Stimulated activated CD4-positive, alpha-beta T cell treated with anti-CD3 and anti-CD28 coated beads, Interleukin-4, amount 100 ng/mL, for 1 hour (primary cell): ENCODE measurements at regions not wholly inside any gene's neighbourhood (a gene's known extent, or its start where the extent isn't known, plus 50 kb on each side); places are given as distances from the start of the nearest gene placed in this dataset.
"Not testable (repeated sequence)": the region's sequence is repeated elsewhere in the genome, so short reads cannot be mapped to it uniquely, and the experiment has no call there.

Experiments used
- DNase-seq: peaks from one replicate; pipeline ENCODE4 v3.0.0-alpha.2; 2020

DNA sequence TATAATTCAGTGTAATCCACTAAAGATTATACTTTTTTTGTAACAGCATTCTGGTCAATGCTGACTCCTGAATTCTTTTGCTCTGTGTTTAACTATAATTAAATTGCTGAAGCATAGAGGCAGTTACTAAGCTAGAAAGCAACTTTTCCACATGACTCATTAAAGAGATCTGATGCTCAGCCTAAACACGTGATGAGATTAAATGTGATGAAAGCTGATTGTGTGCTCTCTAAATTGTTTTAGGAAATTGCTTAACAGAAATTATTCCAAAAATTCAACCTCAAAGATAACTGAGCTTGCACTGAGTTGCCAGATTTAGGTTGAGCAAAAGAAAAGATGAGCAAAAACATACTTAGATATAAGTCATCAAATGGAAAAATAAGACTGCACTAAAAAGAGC, 1033.6 kb downstream of the FAM181B start:
- no peak for DNase-seq

DNA sequence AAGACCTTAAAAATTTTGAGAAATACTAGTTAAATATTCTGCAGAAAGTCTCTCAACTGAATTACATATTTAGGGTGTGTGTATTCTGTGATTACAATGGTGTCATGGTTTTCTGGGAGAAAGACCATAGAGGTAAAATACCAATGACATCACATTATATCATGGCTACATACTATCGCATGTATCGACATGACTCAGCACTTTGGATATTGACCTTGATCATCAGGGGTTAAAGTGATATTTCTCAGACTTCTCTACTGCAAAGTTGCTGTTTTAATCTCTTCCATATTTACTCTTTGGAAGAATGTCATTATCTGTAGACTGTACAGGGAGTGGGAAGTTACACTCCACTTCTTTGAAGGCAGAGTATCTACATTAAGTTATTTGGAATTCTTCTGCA, 1046.6 kb downstream of the FAM181B start:
- no peak for DNase-seq

DNA sequence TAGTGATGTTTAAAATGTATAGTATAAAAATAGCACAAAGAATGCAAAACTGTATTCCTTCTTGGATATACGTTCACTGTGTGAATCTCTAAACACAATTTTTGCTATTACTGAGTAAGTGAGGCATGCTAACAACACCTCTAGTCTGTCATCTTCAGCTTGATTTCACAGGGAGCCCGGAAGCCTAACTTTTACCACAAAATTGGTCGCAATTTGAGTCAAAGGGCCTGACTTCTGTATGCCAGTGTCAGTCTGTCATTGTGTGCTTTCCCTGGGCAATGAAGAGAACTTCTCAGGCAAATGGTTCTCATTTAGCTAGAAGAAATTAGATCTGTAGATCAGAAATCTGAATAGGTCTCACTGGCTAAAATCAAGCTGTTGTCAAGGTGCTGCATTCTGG, 1059.5 kb downstream of the FAM181B start:
- DNase-seq: no peak

DNA sequence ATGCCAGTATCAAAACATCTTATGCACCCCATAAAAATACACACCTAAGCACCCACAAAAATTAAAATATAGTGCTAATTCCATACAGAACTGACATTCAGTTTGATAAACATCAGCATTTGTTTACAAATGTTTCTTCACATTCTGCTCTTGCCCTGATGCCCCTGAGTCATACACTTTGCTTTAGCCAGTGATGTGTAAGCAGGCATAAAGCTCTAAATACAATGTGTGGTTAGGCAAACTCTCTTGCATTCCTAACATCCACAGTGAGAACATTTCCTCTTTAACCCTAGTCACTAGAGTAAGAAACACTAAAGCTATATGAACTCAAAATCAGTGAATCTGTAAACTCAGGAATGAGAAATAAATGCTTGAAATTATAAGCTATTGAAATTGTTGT, 1060.7 kb downstream of the FAM181B start:
- DNase-seq: no peak

DNA sequence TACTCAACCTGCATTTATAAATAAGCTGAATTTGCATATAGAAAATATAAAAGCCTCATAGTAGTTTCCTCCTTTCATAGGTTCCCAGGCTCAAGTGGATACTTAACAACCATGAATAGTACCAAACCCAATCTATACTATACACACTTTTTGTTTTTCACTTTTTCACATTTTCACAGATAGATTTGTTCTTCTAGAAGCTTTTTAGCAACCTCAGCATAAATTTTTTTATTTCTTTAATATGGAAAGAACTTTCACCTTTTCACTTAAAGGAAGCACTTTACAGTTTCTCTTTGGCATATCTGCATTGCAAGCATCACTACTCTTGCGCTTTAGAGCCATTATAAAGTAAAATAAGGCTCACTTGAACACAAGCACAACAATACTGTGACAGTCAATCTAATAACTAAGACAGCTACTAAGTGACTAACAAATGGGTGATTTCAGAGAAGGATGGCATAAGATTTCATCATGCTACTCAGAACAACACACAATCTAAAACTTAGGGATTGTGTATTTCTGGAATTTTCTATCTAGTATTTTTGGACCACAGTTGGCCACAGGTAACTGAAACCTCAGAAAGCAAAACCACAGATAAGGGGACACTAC, 1063.6 kb downstream of the FAM181B start:
- DNase-seq: no peak

DNA sequence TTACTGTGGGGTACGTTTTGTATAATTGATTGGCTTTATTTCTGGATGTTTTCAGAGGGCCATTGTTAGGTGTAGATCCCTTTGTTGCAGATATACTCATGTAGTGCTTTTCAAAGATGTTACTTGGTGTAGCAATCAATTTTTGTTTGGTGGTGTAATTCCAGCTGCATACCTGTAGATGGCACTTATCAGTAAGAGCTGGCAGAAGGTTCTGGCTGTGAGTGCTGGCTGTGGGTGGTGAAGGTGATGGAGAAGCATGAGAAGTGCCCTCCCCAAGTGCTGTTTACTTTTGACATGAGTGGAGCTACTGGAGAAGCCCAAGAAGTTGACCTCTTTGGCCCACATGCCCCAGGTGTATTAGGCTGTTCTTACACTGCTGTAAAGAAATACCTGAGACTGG, 1074.9 kb downstream of the FAM181B start:
- no peak for DNase-seq

DNA sequence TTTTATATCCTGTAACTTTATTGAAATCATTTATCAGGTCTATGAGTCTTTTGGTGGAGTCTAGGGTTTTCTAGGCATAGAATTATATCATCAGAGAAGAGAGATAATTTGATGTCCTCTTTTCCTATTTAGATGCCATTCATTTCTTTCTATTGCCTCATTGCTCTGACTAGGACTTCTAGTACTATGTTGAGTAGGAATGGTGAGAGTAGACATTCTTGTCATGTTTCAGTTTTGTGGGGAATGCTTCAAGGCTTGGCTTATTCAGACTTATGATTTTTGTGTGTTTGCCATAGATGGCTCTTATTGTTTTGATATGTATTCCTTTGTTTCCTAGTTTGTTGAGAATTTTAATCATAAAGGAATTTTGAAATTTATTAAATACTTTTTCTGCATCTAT, 1078.3 kb downstream of the FAM181B start:
- no peak for DNase-seq

DNA sequence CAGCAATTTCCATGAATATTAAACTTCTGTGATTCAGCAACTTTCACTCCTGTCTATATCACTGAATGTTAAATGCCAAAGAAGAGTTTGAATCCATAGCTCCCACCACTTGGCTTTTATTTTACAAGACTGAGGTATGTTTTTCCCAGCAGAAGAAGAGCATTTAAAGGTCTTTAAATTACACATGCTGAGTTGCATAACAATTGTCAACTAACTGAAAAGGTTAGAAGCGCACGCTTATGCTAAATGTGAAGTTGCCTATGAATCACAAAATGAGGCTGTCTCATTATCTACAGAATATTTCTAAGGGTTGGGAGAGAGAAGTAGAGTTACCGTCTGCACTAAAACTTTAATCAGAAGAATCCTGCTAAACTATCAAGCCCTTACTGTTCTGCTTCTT, 1086.3 kb downstream of the FAM181B start:
- no peak for DNase-seq

DNA sequence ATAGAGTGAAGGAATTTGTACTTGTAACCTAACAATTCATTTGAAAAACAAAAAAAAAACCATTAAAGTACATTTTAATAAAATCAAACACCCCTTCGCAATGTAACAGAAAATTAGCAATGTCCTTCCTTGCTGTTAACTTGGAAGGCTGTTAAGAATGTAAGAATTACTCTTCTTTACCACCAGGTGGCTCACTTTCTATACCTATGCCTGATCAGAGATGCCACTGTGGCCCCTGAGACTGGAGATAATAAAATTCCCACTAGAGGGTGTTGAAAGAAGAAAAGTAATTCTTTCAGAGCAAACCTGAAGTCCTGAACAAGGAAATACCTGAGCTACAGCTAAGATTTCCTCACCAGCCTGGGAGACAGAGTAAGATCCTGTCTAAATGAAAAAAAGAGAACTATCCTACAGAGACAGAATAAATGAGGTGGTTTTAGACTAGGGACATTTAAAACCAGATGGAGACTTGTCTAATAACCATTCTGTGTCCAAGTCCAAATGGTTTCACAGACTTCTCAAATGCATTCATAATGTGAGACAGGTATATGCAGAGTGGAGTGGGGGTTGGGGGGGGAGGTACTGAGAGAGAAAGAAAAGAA, 1089.3 kb downstream of the FAM181B start:
- no peak for DNase-seq

DNA sequence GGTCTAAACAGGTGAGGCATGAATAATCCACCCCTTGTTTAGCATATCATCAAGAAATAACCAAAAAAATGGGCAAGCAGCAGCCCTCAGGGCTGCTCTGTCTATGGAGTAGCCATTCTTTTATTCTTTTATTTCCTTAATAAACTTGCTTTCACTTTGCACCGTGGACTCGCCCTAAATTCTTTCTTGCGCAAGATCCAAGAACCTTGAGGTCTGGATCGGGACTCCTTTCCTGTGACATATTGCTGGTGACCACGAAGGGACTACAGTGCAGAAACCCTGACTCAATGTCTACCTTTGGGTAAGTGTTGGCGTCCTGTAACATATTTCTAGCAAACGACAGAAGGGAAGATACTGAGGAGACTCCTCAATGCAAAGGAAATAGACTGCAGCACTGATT, 1099.2 kb downstream of the FAM181B start:
- DNase-seq: no peak

DNA sequence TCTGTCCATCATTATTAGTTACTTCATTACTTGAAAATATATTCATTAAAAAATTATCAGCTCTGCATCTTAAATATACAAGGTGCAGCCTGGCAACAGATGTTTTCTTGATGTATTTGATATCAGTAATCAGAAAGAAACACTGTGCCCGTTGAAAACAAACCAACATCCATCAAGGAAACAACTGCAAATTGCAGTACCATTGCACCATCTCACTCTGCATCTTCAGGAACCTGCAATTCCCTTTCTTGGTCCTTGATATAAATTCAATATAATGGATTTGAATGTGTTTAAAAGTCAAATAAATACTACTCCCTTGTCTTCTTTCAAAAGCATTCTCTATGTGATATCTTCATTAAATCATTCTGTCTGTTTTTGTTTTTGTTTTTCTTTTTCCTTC, 1131.2 kb downstream of the FAM181B start:
- DNase-seq: no peak

DNA sequence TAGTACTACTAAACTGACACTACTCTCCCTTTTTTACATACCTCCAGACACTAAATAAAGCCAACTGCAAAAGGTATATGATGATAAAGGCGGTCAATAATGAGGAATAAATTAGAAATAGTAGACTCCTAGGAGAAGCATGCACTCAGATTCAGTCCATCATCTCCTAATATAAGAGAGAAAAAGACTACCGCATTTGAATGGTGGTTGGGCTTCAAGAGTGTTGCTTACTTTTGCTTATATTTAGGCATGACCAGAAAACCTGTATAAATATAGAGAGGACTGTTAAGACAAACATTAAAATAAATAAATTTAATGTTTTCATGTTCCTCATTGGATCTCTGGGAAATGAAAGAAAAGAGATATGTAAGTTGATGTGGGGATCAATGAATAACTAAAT, 1137.0 kb downstream of the FAM181B start:
- DNase-seq: no peak

DNA sequence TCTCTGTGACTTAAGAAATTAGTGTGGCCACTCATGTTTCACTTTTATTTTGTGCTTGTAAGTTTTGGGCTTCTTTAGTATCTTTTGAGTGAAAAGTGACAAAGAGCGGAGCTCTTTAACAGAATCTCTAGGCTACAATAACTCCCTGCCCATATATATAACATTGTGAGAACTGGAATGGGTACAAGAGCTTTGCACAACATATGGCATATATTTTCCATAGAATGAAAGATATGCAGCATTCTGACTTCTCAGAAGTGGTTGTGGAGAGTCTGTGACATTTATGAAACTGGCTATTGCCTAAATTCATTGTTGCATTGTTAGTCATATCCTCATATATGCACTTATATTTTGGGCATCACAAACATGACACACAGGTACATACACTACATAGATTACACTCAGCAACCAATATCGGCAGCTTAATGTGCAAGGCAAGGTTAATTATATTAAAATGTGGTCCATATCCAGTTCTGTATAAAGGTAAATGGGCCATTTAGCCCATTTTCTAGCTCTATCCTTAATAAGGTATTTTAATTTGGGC, 1148.2 kb downstream of the FAM181B start:
- no peak for DNase-seq

DNA sequence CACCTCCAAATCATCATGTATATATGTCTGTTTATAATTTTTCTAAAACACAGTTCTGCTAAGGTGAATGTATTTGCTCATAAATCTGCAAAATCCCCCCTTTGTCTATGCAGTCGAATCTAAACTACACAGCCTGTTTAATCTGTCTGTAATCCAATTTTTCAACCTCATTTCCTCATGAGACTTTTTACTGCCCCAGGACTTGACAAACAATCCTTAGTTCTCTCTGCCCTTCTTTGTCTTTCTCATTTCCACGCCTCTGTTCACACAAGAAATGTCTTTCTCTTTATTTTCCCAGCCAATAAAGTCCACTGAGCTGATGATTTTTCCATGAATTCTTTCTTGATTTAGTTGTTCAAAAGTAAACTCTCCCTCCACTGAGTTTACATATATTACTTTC, 1154.3 kb downstream of the FAM181B start:
- no peak for DNase-seq

DNA sequence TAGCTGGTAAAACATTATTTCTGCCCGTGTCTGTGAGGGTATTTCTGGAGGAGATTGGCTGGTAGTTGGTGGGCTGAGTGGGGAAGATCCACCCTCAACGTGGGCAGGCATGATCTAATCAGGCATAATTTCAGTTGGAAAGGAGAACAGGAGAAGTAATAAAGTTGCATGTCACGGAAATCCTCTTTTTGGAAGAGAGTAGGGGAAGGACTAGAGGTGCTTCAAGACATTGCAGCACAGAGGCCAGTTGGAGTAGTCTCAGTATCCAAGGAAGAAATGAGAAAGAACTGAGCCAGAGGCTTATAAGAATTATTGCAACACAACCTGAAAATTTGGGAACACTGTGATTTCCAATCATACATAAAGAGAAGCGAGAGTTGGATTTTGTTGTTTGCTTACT, 1155.1 kb downstream of the FAM181B start:
- no peak for DNase-seq

DNA sequence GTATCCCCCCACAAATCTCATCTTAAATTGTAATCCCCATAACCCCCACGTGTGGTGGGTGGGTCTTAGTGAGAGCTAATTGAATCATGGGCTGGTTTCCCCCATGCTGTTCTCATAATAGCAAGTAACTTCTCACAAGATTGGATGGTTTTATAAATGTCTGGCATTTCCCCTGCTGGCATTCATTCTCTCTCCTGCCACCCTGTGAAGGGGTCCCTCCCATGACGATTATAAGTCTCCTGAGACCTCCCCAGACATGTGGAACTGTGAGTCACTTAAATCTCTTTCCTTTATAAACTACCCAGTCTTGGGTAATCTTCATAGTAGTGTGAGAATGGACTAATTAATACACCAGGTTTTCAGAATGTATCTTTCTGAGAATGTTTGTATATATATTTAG, 1159.4 kb downstream of the FAM181B start:
- no peak for DNase-seq

DNA sequence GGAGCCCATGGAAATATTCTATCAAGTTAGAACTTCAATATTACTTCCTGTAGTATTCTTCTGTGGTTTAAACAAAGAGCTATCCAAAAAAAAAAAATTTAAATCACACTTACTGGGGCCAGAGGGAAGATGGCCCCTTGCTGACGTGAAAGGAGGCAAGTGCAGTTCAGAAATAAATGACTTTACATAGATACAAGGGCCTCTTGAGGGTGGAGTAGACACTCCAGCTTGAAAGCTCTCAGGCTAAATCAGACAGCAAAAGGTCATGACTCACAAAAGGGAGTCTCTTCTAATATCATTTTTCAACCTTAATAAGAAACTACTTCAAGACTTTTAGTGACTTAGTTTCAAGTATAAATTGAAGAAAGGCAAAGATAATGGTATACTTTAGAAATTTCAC, 1160.3 kb downstream of the FAM181B start:
- no peak for DNase-seq

DNA sequence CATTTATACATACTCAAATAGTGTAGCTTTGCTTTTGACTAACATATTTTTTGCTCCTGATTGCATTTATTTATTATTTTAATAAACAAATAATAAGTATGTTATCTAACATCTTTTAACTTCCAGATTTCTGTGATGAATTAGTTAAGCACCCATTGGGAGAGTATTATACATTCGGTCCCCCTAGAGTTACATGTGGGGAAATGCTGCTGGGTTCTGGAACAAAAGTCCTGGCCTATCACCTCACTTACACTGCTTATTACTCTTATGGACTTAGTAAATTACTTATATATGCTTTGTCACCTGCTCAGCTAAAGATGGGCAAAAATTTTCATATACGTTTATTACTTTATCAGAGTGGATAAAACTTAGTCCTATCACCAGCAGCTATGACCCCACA, 1163.0 kb downstream of the FAM181B start:
- no peak for DNase-seq

DNA sequence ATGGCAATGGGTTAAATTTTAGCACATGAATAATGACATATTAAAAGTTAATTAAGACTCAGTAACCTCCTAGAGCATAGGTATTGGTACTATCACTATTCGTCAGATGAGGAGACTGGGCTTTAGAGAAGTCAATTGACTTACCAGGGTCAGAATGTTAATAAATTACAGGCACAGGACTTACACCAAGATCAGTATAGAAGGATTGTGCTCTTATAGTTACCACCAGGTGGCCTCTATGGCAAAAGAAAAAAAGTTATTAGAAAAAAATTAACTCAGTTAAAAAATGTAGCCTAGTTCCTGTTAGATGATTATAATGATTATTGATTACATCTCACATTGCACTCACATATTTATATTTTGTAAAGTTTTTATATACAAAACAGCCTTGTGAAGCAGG, 1163.7 kb downstream of the FAM181B start:
- no peak for DNase-seq

DNA sequence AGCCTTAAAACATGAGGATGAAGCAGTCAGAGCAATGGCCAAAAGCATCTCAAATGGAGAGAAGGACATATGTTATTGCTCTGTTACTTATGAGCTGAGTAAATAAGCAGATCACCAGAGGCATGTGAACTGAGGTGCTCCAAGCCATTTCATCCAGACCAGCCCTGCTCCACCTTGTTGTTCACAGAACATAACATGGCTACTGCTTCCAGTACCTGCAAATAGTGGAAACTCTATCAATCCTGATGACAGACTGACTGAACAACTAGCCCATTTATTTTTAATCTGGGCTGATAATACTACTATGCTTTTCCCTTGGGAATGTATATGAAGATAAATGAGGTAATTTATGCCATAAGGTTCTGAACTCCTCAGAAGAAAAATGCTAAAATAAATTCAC, 1164.7 kb downstream of the FAM181B start:
- no peak for DNase-seq

DNA sequence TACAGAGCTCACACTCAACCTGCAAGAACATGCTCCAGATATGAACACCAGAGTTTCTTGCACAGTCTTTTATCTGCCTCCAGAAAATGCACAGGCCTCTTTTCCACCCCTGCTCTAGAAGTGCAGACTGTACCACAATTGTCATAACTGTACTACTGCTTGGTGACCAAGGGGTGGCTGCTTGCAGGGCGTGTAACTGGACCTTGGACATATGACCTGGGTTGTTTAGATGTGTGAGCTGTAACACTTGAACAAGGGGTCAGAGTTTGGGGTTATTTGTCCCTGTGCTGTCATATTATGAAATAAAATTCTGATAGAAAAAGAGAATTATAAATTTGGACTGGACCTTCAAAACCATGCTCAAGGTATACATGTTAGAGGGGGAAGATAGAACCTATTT, 1185.5 kb downstream of the FAM181B start:
- no peak for DNase-seq

DNA sequence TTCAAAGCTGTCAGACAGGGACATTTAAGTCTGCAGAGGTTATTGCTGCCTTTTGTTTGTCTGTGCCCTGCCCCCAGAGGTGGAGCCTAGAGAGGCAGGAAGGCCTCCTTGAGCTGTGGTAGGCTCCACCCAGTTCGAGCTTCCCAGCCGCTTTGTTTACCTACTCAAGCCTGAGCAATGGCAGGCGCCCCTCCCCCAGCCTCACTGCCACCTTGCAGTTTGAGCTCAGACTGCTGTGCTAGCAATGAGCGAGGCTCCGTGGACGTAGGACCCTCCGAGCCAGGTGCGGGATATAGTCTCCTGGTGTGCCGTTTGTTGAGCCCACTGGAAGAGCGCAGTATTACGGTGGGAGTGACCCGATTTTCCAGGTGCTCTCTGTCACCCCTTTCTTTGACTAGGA, 1193.9 kb downstream of the FAM181B start:
- DNase-seq: not testable (repeated sequence)

DNA sequence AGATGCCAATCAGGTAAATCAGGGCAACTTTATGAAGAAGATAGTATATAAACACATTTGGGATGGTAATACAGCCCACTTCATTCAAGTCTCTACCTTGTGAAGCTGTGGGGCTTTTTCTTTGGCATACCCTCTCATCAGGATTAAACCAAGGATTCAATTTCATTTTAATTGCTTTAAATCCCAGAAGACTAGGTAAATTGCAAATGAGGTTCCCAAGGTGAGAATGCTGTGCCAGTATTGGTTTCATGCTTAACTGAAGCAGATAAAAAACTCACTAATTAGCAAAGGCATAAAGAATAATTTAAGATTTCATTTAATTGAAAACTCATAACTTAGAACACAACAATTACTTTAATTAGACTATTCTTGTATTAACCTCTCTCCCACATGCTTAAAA, 1218.1 kb downstream of the FAM181B start:
- DNase-seq: no peak

DNA sequence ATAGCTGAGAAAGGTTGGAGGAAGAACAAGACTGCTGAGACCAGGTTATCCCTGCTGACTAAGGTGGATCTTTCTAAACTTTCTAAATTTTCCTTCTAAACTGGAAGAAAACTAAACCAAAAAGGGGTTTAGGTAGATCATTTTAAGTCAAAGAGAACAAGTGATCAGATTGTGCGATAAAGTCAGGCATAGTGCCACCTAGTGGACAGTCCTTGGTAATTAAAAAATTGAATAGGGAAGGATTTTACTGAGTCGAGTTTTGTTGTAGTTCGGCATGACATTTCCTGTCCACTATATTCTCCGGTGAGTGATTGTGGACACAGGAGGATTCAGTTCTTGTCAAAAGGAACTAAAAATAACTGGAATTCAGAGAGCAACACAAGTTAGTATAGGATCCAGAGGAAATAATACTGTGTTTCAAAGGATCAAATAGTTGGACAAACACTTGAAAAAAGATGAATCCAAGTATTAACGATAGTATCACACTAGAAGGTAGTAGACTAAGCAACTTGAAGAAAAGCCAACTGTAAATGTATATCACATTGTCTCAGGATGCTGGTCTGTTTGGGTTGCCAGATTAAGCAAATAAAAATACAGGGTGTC, 1236.4 kb downstream of the FAM181B start:
- DNase-seq: no peak

DNA sequence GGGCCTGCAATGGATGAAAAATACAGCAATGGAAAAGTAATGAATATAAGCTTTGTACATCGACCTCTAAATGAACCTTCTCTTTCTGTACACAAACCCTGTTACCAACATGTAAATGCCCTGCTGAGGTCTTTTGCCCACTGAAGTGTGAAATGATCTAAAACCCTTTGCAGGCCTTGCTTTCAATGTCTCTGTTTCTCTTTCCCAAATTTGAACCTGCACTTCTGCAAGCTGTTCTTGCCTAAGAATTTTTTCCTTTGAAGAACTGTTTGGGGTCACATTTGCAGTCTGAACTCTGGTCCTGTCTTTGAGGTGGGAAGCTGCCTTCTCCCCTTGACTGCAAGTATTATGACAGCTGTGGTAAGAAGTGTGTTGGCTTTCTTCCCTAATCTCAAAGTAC, 1237.1 kb downstream of the FAM181B start:
- DNase-seq: no peak
